Natural killer cell (primary cell): ENCODE measurements at regions not wholly inside any gene's neighbourhood (a gene's known extent, or its start where the extent isn't known, plus 50 kb on each side); places are given as distances from the start of the nearest gene placed in this dataset.

Source experiments
- ATAC-seq, 3 donors: fragments of 150-1000 bp in 2 of 3; fragments of 200-7000 bp in 1 of 3; cut with Tn5 transposase; 1 replicate in 1 of 3; 2 replicates in 2 of 3; pipeline ENCODE4 v1.10.0; 2021; ENCODE audit warnings: mild to moderate bottlenecking in 2 of 3, moderate library complexity in 2 of 3
- DNase-seq, 2 donors: peaks; one replicate each; pipeline versions ENCODE4 v3.0.0 to v3.0.0-alpha.2; 2013 to 2021; ENCODE audit warnings: mixed read lengths in 1 of 2
- H3K27ac ChIP-seq: one replicate; pipeline ENCODE4 v1.5.1; 2013; ENCODE audit warnings: mild to moderate bottlenecking, low read length
- H3K27me3 ChIP-seq: one replicate; pipeline ENCODE4 v1.6.1; 2013; ENCODE audit warnings: low read length; ENCODE audit not compliant: control insufficient read depth, insufficient read depth
- H3K36me3 ChIP-seq: one replicate; pipeline ENCODE4 v1.6.1; 2013; ENCODE audit warnings: low read length; ENCODE audit not compliant: control insufficient read depth, insufficient read depth
- H3K4me1 ChIP-seq: one replicate; pipeline ENCODE4 v1.6.1; 2013; ENCODE audit warnings: low read length; ENCODE audit not compliant: control insufficient read depth, insufficient read depth
- H3K4me3 ChIP-seq: one replicate; pipeline ENCODE4 v1.5.1; 2013; ENCODE audit warnings: low read length
- H3K9me3 ChIP-seq: one replicate; pipeline ENCODE4 v1.6.1; 2013; ENCODE audit warnings: low read length; ENCODE audit not compliant: control insufficient read depth, insufficient read depth
- H3K27ac Mint-ChIP-seq, 2 donors: one replicate each; pipeline ENCODE4 v1.8.0; 2022; ENCODE audit warnings: mild to moderate bottlenecking in 2 of 2, mixed read lengths in 2 of 2, moderate library complexity in 1 of 2
- H3K27me3 Mint-ChIP-seq, 2 donors: one replicate each; pipeline ENCODE4 v1.8.0; 2022; ENCODE audit warnings: low read depth in 2 of 2, mixed read lengths in 2 of 2
- H3K36me3 Mint-ChIP-seq: one replicate; pipeline ENCODE4 v1.8.0; 2022; ENCODE audit warnings: mixed read lengths
- H3K4me1 Mint-ChIP-seq, 2 donors: one replicate each; pipeline ENCODE4 v1.8.0; 2022; ENCODE audit warnings: mixed read lengths in 2 of 2
- H3K4me3 Mint-ChIP-seq: one replicate; pipeline ENCODE4 v1.8.0; 2022; ENCODE audit warnings: mild to moderate bottlenecking, moderate library complexity, mixed read lengths
- H3K9me3 Mint-ChIP-seq, 2 donors: one replicate each; pipeline ENCODE4 v1.8.0; 2022; ENCODE audit warnings: mixed read lengths in 2 of 2
- CTCF ChIP-seq: fragments of 200-600 bp; IDR thresholded peaks from one replicate; pipeline ENCODE4 v1.8.0; 2022; ENCODE audit warnings: antibody characterized with exemption
- WGBS: methylation state at CpG from one replicate; pipeline ENCODE4 v1.1.7; 2013; ENCODE audit warnings: missing lambda C conversion rate; ENCODE audit not compliant: insufficient coverage; 5-methylcytosine and 5-hydroxymethylcytosine counted together
- intact Hi-C: fragments of 100-400 bp; cut with micrococcal nuclease; formaldehyde crosslinking; loops from one replicate; pipeline ENCODE4 v1.14.2; 2022

- WGBS, result 79% methylated on average over 3 of the region's 4 CpGs
- no peak overlapping the region for H3K4me3 ChIP-seq
- no peak overlapping the region for H3K27ac ChIP-seq
- Mint-ChIP-seq H3K36me3 (no peaks in the 10 kb centered on the region), H3K4me1 (no peaks in the 10 kb centered on the region), H3K4me3 (no peak overlapping the region), H3K27me3 (no peaks in the 10 kb centered on the region), H3K27ac (no peak overlapping the region), H3K9me3 (peaks cover 4 to 5% of the 10 kb centered on the region in 2 donors)
- H3K36me3 ChIP-seq, result no peaks in the 10 kb centered on the region
- TF ChIP-seq CTCF, result no peak
- intact Hi-C loops, result no loop called here
- ATAC-seq (no peak), DNase-seq (no peak)
- H3K27me3 ChIP-seq, result no peaks in the 10 kb centered on the region
- no peaks in the 10 kb centered on the region for H3K4me1 ChIP-seq
- peaks cover 7% of the 10 kb centered on the region for H3K9me3 ChIP-seq
Measured at GRCh38 chr12:74984631-74985030, 225.0 kb downstream of the KCNC2 start.

GRCh38 chr12:74985293-74985985 is 224.2 kb downstream of the KCNC2 start:
- no peaks in the 10 kb centered on the region for H3K4me1 Mint-ChIP-seq
- DNase-seq (no peak), ATAC-seq (no peak)
- TF ChIP-seq CTCF, result no peak
- no peak overlapping the region for H3K27ac Mint-ChIP-seq
- no peak overlapping the region for H3K27ac ChIP-seq
- intact Hi-C loops, result no loop called here
- no peaks in the 10 kb centered on the region for H3K27me3 Mint-ChIP-seq
- peaks cover 4 to 5% of the 10 kb centered on the region in 2 donors for H3K9me3 Mint-ChIP-seq
- 88% methylated on average over 11 of the region's 11 CpGs for whole genome bisulfite sequencing
- H3K27me3 ChIP-seq, result no peaks in the 10 kb centered on the region
- no peaks in the 10 kb centered on the region for H3K4me1 ChIP-seq
- no peak overlapping the region for H3K4me3 Mint-ChIP-seq
- peaks cover 7% of the 10 kb centered on the region for H3K9me3 ChIP-seq
- no peak overlapping the region for H3K4me3 ChIP-seq
- no peaks in the 10 kb centered on the region for H3K36me3 ChIP-seq
- H3K36me3 Mint-ChIP-seq, result no peaks in the 10 kb centered on the region

- Mint-ChIP-seq H3K27ac (no peak overlapping the region), H3K27me3 (no peaks in the 10 kb centered on the region), H3K9me3 (peaks cover 4 to 5% of the 10 kb centered on the region in 2 donors), H3K36me3 (no peaks in the 10 kb centered on the region), H3K4me3 (no peak overlapping the region), H3K4me1 (no peaks in the 10 kb centered on the region)
- no peaks in the 10 kb centered on the region for H3K36me3 ChIP-seq
- WGBS, result 86% methylated on average over 4 of the region's 5 CpGs
- DNase-seq (no peak), ATAC-seq (no peak)
- H3K27ac ChIP-seq, result no peak overlapping the region
- intact Hi-C loops, result no loop called here
- no peaks in the 10 kb centered on the region for H3K4me1 ChIP-seq
- H3K4me3 ChIP-seq, result no peak overlapping the region
- peaks cover 7% of the 10 kb centered on the region for H3K9me3 ChIP-seq
- no peak for TF ChIP-seq CTCF
- H3K27me3 ChIP-seq, result no peaks in the 10 kb centered on the region
Measured at GRCh38 chr12:74985986-74986319, 223.7 kb downstream of the KCNC2 start.

- no peak overlapping the region for H3K27ac Mint-ChIP-seq
- no peaks in the 10 kb centered on the region for H3K4me1 Mint-ChIP-seq
- Histone ChIP-seq H3K27ac (no peak overlapping the region), H3K4me1 (no peaks in the 10 kb centered on the region), H3K9me3 (peaks cover 7% of the 10 kb centered on the region), H3K36me3 (no peaks in the 10 kb centered on the region), H3K4me3 (no peak overlapping the region), H3K27me3 (no peaks in the 10 kb centered on the region)
- H3K36me3 Mint-ChIP-seq, result no peaks in the 10 kb centered on the region
- ATAC-seq, result no peak
- no peak for TF ChIP-seq CTCF
- DNase-seq, result no peak
- no peak overlapping the region for H3K4me3 Mint-ChIP-seq
- H3K9me3 Mint-ChIP-seq, result peaks cover 11 to 14% of the 10 kb centered on the region in 2 donors
- H3K27me3 Mint-ChIP-seq, result no peaks in the 10 kb centered on the region
- intact Hi-C loops, result no loop called here
Measured at GRCh38 chr12:74988156-74988555, 221.5 kb downstream of the KCNC2 start.
